Liver (tissue), 8 donors: ENCODE measurements at regions not wholly inside any gene's neighbourhood (a gene's known extent, or its start where the extent isn't known, plus 50 kb on each side); places are given as distances from the start of the nearest gene placed in this dataset.

Experiments used
- DNase-seq: peaks from one replicate; pipeline ENCODE4 v3.0.0-alpha.2; 2017; ENCODE audit warnings: low spot score
- H3K27ac ChIP-seq, 2 donors: one replicate each; pipeline ENCODE4 v1.7.0; 2013; ENCODE audit warnings: inconsistent platforms in 2 of 2, low read length in 2 of 2, control low read depth in 1 of 2, low read depth in 1 of 2, mild to moderate bottlenecking in 1 of 2
- H3K27me3 ChIP-seq, 4 donors: one replicate each; pipeline versions ENCODE4 v1.6.1 to v1.7.0; 2013; ENCODE audit warnings: low read length in 3 of 4, inconsistent platforms in 1 of 4, mild to moderate bottlenecking in 1 of 4, moderate library complexity in 1 of 4; ENCODE audit not compliant: control insufficient read depth in 4 of 4, insufficient read depth in 4 of 4
- H3K36me3 ChIP-seq, 4 donors: one replicate each; pipeline versions ENCODE4 v1.6.1 to v1.7.0; 2013; ENCODE audit warnings: low read length in 3 of 4, mild to moderate bottlenecking in 3 of 4, low read depth in 1 of 4, moderate library complexity in 1 of 4; ENCODE audit not compliant: control insufficient read depth in 4 of 4, insufficient read depth in 3 of 4
- H3K4me1 ChIP-seq, 4 donors: one replicate each; pipeline versions ENCODE4 v1.6.1 to v1.7.0; 2013; ENCODE audit warnings: low read length in 3 of 4, mild to moderate bottlenecking in 3 of 4, moderate library complexity in 1 of 4; ENCODE audit not compliant: control insufficient read depth in 4 of 4, insufficient read depth in 4 of 4
- H3K4me3 ChIP-seq, 3 donors: one replicate each; pipeline versions ENCODE4 v1.6.1 to v1.7.0; 2013; ENCODE audit warnings: low read length in 3 of 3, control low read depth in 1 of 3, low read depth in 1 of 3, mild to moderate bottlenecking in 1 of 3
- H3K9ac ChIP-seq, 2 donors: one replicate each; pipeline ENCODE4 v1.7.0; 2013; ENCODE audit warnings: low read length in 2 of 2, mild to moderate bottlenecking in 2 of 2, moderate library complexity in 2 of 2, control low read depth in 1 of 2, low read depth in 1 of 2
- H3K9me3 ChIP-seq, 4 donors: one replicate each; pipeline versions ENCODE4 v1.6.1 to v1.7.0; 2013; ENCODE audit warnings: low read length in 3 of 4; ENCODE audit not compliant: control insufficient read depth in 4 of 4
- EGR1 ChIP-seq, 2 donors: IDR thresholded peaks; 2 replicates each; pipeline ENCODE4 v1.6.1; 2016 to 2018; ENCODE audit warnings: antibody characterized with exemption in 2 of 2, low read depth in 2 of 2
- FOXA1 ChIP-seq: IDR thresholded peaks from 2 replicates; pipeline ENCODE4 v1.6.1; 2016; ENCODE audit warnings: antibody characterized with exemption
- FOXA2 ChIP-seq: IDR thresholded peaks from 2 replicates; pipeline ENCODE4 v1.6.1; 2016; ENCODE audit warnings: antibody characterized with exemption
- HNF4A ChIP-seq, 2 donors: conservative IDR thresholded peaks; 2 replicates each; pipeline ENCODE4 v1.6.1; 2016; ENCODE audit warnings: antibody characterized with exemption in 2 of 2, mild to moderate bottlenecking in 2 of 2
- HNF4G ChIP-seq: IDR thresholded peaks from 2 replicates; pipeline ENCODE4 v1.6.1; 2016; ENCODE audit warnings: antibody characterized with exemption
- JUND ChIP-seq, 2 donors: IDR thresholded peaks; 2 replicates each; pipeline ENCODE4 v1.6.1; 2016; ENCODE audit warnings: antibody characterized with exemption in 2 of 2
- NR2F2 ChIP-seq: IDR thresholded peaks from 2 replicates; pipeline ENCODE4 v1.6.1; 2016; ENCODE audit warnings: antibody characterized with exemption
- RAD21 ChIP-seq, 2 donors: IDR thresholded peaks; 2 replicates each; pipeline ENCODE4 v1.6.1; 2016; ENCODE audit warnings: antibody characterized with exemption in 2 of 2, mild to moderate bottlenecking in 2 of 2
- RXRA ChIP-seq, 2 donors: IDR thresholded peaks; 2 replicates each; pipeline ENCODE4 v1.6.1; 2017 to 2018; ENCODE audit warnings: antibody characterized with exemption in 2 of 2, mild to moderate bottlenecking in 1 of 2
- SP1 ChIP-seq: IDR thresholded peaks from 2 replicates; pipeline ENCODE4 v1.6.1; 2018; ENCODE audit warnings: antibody characterized with exemption, mild to moderate bottlenecking
- TAF1 ChIP-seq: conservative IDR thresholded peaks from 2 replicates; pipeline ENCODE4 v1.6.1; 2016; ENCODE audit warnings: antibody characterized with exemption, mild to moderate bottlenecking
- YY1 ChIP-seq: IDR thresholded peaks from 2 replicates; pipeline ENCODE4 v1.6.1; 2016; ENCODE audit warnings: antibody characterized with exemption, mild to moderate bottlenecking
- ZBTB33 ChIP-seq: IDR thresholded peaks from 2 replicates; pipeline ENCODE4 v1.6.1; 2016; ENCODE audit warnings: antibody characterized with exemption
- WGBS: extraction: QIAGEN DNeasy Blood & Tissue Kit; methylation state at CpG from one replicate; pipeline ENCODE4 v1.1.7; 2013; 5-methylcytosine and 5-hydroxymethylcytosine counted together
- TF ChIP-seq, protein P1 (sequence below): fragments of 150-350 bp; IDR thresholded peaks from 2 replicates; pipeline ENCODE4 v1.5.1; 2017; ENCODE audit warnings: improper control_type of control experiment, low read depth, low read length; ENCODE audit not compliant: missing input control
- TF ChIP-seq, protein P2 (sequence below): IDR thresholded peaks from 2 replicates; pipeline ENCODE4 v1.6.1; 2016; ENCODE audit warnings: antibody characterized with exemption
- TF ChIP-seq, protein P3 (sequence below): IDR thresholded peaks from 2 replicates; pipeline ENCODE4 v1.6.1; 2016; ENCODE audit warnings: antibody characterized with exemption, mild to moderate bottlenecking
- donor health status: healthy.
- donor health status: healthy.
- donor health status: healthy.
- donor health status: healthy.
- donor health status: healthy.

DNA sequence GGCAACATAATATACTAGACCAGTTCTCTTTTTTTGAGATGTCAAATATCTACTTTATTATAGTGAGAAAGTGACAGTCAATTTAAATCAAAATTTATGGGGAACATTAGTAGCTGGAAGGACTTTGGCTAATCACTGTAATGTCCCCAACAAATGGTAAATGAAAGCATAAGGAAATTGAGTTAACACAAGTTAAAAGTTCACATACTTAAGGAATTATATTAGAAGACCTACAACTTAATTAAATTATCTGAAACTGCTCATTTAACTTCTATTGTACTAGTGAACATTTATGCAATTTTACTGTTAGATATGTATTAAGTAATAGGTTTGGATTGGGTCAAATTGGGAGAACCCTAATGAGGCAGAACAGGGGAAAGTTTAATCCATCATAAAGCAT is 160.3 kb upstream of the TENM3 start:
- no peak for DNase-seq
- Histone ChIP-seq H3K27me3 (no peaks in the 10 kb centered on the region), H3K36me3 (no peaks in the 10 kb centered on the region), H3K4me3 (no peak overlapping the region), H3K4me1 (no peaks in the 10 kb centered on the region), H3K9ac (no peak overlapping the region), H3K27ac (no peak overlapping the region), H3K9me3 (no peaks in the 10 kb centered on the region)
- TF ChIP-seq YY1 (no peak), EGR1 (IDR thresholded peaks at IDR 0.05; ENCODE audit: low read depth in 2 of 2) (no peak), TAF1 (no peak), HNF4A (conservative IDR thresholded peaks at IDR 0.05) (no peak), FOXA1 (no peak), SP1 (no peak), RAD21 (IDR thresholded peaks at IDR 0.05) (no peak), FOXA2 (no peak), RXRA (IDR thresholded peaks at IDR 0.05) (no peak), HNF4G (no peak), NR2F2 (no peak), JUND (IDR thresholded peaks at IDR 0.05) (no peak), ZBTB33 (no peak)
- TF ChIP-seq, protein P1, sequence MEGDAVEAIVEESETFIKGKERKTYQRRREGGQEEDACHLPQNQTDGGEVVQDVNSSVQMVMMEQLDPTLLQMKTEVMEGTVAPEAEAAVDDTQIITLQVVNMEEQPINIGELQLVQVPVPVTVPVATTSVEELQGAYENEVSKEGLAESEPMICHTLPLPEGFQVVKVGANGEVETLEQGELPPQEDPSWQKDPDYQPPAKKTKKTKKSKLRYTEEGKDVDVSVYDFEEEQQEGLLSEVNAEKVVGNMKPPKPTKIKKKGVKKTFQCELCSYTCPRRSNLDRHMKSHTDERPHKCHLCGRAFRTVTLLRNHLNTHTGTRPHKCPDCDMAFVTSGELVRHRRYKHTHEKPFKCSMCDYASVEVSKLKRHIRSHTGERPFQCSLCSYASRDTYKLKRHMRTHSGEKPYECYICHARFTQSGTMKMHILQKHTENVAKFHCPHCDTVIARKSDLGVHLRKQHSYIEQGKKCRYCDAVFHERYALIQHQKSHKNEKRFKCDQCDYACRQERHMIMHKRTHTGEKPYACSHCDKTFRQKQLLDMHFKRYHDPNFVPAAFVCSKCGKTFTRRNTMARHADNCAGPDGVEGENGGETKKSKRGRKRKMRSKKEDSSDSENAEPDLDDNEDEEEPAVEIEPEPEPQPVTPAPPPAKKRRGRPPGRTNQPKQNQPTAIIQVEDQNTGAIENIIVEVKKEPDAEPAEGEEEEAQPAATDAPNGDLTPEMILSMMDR, result no peak
- TF ChIP-seq, protein P2, sequence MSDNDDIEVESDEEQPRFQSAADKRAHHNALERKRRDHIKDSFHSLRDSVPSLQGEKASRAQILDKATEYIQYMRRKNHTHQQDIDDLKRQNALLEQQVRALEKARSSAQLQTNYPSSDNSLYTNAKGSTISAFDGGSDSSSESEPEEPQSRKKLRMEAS, result no peak
- TF ChIP-seq, protein P3, sequence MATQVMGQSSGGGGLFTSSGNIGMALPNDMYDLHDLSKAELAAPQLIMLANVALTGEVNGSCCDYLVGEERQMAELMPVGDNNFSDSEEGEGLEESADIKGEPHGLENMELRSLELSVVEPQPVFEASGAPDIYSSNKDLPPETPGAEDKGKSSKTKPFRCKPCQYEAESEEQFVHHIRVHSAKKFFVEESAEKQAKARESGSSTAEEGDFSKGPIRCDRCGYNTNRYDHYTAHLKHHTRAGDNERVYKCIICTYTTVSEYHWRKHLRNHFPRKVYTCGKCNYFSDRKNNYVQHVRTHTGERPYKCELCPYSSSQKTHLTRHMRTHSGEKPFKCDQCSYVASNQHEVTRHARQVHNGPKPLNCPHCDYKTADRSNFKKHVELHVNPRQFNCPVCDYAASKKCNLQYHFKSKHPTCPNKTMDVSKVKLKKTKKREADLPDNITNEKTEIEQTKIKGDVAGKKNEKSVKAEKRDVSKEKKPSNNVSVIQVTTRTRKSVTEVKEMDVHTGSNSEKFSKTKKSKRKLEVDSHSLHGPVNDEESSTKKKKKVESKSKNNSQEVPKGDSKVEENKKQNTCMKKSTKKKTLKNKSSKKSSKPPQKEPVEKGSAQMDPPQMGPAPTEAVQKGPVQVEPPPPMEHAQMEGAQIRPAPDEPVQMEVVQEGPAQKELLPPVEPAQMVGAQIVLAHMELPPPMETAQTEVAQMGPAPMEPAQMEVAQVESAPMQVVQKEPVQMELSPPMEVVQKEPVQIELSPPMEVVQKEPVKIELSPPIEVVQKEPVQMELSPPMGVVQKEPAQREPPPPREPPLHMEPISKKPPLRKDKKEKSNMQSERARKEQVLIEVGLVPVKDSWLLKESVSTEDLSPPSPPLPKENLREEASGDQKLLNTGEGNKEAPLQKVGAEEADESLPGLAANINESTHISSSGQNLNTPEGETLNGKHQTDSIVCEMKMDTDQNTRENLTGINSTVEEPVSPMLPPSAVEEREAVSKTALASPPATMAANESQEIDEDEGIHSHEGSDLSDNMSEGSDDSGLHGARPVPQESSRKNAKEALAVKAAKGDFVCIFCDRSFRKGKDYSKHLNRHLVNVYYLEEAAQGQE, result no peak

DNA sequence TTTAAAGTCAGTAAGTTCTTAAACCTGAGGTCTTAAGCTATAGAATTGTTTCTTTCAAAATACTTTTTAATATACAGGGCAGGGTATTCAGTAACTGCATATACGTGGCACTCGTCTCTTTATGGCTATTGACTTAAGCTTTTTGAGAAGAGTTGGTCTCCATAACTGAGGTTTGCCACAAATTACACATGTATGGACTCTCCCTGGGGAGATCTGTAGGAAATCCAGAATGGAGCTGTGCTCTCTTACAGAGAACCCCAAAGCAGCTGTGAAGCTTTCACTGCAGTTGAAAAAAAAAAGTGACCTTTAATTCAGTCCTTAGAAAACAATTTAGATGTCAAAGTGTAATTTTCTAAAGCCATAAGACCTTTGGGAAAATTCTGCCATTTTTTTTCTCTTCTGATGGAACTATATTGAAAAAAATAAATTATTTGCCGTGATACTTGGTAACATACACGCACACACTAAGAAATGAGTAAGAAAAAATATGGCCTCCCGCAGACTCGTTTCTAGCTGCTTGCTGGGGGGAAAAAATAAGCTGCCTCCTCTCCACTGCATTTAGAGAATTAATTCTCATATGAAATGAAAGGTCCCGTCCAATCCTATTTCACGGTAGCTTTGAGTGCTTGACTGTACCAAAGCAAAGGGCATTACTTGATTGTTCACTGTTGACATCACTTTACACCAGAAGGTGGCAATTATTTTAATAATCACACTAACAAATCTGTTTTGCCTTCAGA is 159.4 kb upstream of the TENM3 start:
- no peaks in the 10 kb centered on the region for H3K9me3 ChIP-seq
- TF ChIP-seq, protein P2, result no peak
- no peak overlapping the region for H3K9ac ChIP-seq
- H3K27me3 ChIP-seq, result no peaks in the 10 kb centered on the region
- DNase-seq, result no peak
- no peak overlapping the region for H3K4me3 ChIP-seq
- 82% methylated on average over 8 of the region's 8 CpGs for WGBS
- H3K36me3 ChIP-seq, result no peaks in the 10 kb centered on the region
- H3K4me1 ChIP-seq, result no peaks in the 10 kb centered on the region
- no peak overlapping the region for H3K27ac ChIP-seq
